HG03175 (cell line): ENCODE measurements at regions not wholly inside any gene's neighbourhood (a gene's known extent, or its start where the extent isn't known, plus 50 kb on each side); places are given as distances from the start of the nearest gene placed in this dataset.

Source experiments
- ATAC-seq: cut with Tn5 transposase; IDR thresholded peaks from one replicate; pipeline ENCODE4 v1.9.1; 2021; ENCODE audit warnings: mild to moderate bottlenecking, moderate library complexity; ENCODE audit not compliant: unreplicated experiment

GRCh38 chr2:38509947-38510326, 92.8 kb downstream of the HNRNPLL start:
- no peak for ATAC-seq

GRCh38 chr2:38509314-38509946, 93.3 kb downstream of the HNRNPLL start:
- ATAC-seq, result no peak

- no peak for ATAC-seq
Measured at GRCh38 chr2:38508311-38509039, 94.3 kb downstream of the HNRNPLL start.

- no peak for ATAC-seq
Measured at GRCh38 chr2:38507712-38508111, 95.0 kb downstream of the HNRNPLL start.

- no peak for ATAC-seq
Measured at GRCh38 chr2:38505779-38506178, 96.9 kb downstream of the HNRNPLL start.

GRCh38 chr2:38504169-38504568, 98.6 kb downstream of the HNRNPLL start:
- no peak for ATAC-seq

- ATAC-seq, result no peak
Measured at GRCh38 chr2:38502107-38502506, 100.6 kb downstream of the HNRNPLL start.

- ATAC-seq, result no peak
Measured at GRCh38 chr2:38500283-38500634, 102.5 kb downstream of the HNRNPLL start.

GRCh38 chr2:38499548-38500282, 103.0 kb downstream of the HNRNPLL start:
- ATAC-seq, result no peak

- no peak for ATAC-seq
Measured at GRCh38 chr2:38498045-38498481, 104.7 kb downstream of the HNRNPLL start.

GRCh38 chr2:38497670-38498037, 105.1 kb downstream of the HNRNPLL start:
- no peak for ATAC-seq

- no peak for ATAC-seq
Measured at GRCh38 chr2:38496927-38497669, 105.6 kb downstream of the HNRNPLL start.

GRCh38 chr2:38495880-38496279, 106.8 kb downstream of the HNRNPLL start:
- ATAC-seq, result no peak

GRCh38 chr2:38494394-38494793, 108.3 kb downstream of the HNRNPLL start:
- ATAC-seq, result no peak

- ATAC-seq, result no peak
Measured at GRCh38 chr2:38492042-38492615, 110.6 kb downstream of the HNRNPLL start.

GRCh38 chr2:38491436-38491835, 111.3 kb downstream of the HNRNPLL start:
- no peak for ATAC-seq

- ATAC-seq, result no peak
Measured at GRCh38 chr2:38489846-38490245, 112.8 kb upstream of the ATL2 start.

- no peak for ATAC-seq
Measured at GRCh38 chr2:38487852-38488251, 110.8 kb upstream of the ATL2 start.

- no peak for ATAC-seq
Measured at GRCh38 chr2:38486213-38487026, 109.3 kb upstream of the ATL2 start.

- ATAC-seq, result peak; percentile 84
Measured at GRCh38 chr2:38485734-38486133, 108.7 kb upstream of the ATL2 start.
